Lung (tissue), 11 donors: ENCODE measurements at regions not wholly inside any gene's neighbourhood (a gene's known extent, or its start where the extent isn't known, plus 50 kb on each side); places are given as distances from the start of the nearest gene placed in this dataset.

ENCODE experiments used
- ATAC-seq: fragments of 200-7000 bp; cut with Tn5 transposase; one replicate; pipeline ENCODE4 v1.9.1; 2020; ENCODE audit warnings: moderate number of reproducible peaks; ENCODE audit not compliant: insufficient read depth, low FRiP score
- DNase-seq, 3 donors: peaks; one replicate each; pipeline ENCODE4 v3.0.0-alpha.2; 2013 to 2017
- H3K27ac ChIP-seq, 2 donors: one replicate each; pipeline ENCODE4 v1.5.1; 2013; ENCODE audit warnings: mild to moderate bottlenecking in 2 of 2, moderate library complexity in 2 of 2, control low read depth in 1 of 2, inconsistent platforms in 1 of 2, low read depth in 1 of 2, low read length in 1 of 2
- H3K27me3 ChIP-seq, 3 donors: one replicate each; pipeline ENCODE4 v1.5.1; 2013; ENCODE audit warnings: low read length in 2 of 3; ENCODE audit not compliant: control insufficient read depth in 3 of 3, insufficient read depth in 3 of 3
- H3K36me3 ChIP-seq, 4 donors: one replicate each; pipeline ENCODE4 v1.5.1; 2013; ENCODE audit warnings: low read length in 4 of 4, mild to moderate bottlenecking in 1 of 4, moderate library complexity in 1 of 4; ENCODE audit not compliant: control insufficient read depth in 4 of 4, insufficient read depth in 4 of 4
- H3K4me1 ChIP-seq, 5 donors: one replicate each; pipeline ENCODE4 v1.5.1; 2013; ENCODE audit warnings: low read length in 5 of 5, mild to moderate bottlenecking in 2 of 5, moderate library complexity in 1 of 5; ENCODE audit not compliant: control insufficient read depth in 5 of 5, insufficient read depth in 5 of 5
- H3K4me3 ChIP-seq: one replicate; pipeline ENCODE4 v1.5.1; 2013; ENCODE audit warnings: mild to moderate bottlenecking, control low read depth, moderate library complexity
- H3K9ac ChIP-seq, 2 donors: one replicate each; pipeline ENCODE4 v1.5.1; 2013; ENCODE audit warnings: low read length in 2 of 2, control low read depth in 1 of 2; ENCODE audit not compliant: insufficient read depth in 1 of 2
- H3K9me3 ChIP-seq, 4 donors: one replicate each; pipeline ENCODE4 v1.5.1; 2013; ENCODE audit warnings: low read length in 3 of 4, mild to moderate bottlenecking in 1 of 4, moderate library complexity in 1 of 4; ENCODE audit not compliant: control insufficient read depth in 4 of 4, insufficient read depth in 3 of 4
- CTCF ChIP-seq: IDR thresholded peaks from 2 replicates; pipeline ENCODE4 v1.5.1; 2012; ENCODE audit warnings: mild to moderate bottlenecking; ENCODE audit errors: control extremely low read depth, extremely low read depth
- WGBS, 2 donors: extraction: QIAGEN DNeasy Blood & Tissue Kit; methylation state at CpG; one replicate each; pipeline ENCODE4 v1.1.7; 2013; 5-methylcytosine and 5-hydroxymethylcytosine counted together
- donor health status: control.
- donor health status: control.
- donor health status: Bipolar disorder and iron deficiency.
- donor health status: healthy.
- donor health status: DM: yes; HTN: yes; CAD: no.

GRCh38 chr9:136611606-136612005 is 51.1 kb upstream of the EGFL7 start:
- ATAC-seq (no peak), DNase-seq (no peak)
- H3K27me3 ChIP-seq = no peaks in the 10 kb centered on the region
- H3K4me1 ChIP-seq = peaks cover 0 to 21% (median 4%) of the 10 kb centered on the region in 5 donors
- no peak for TF ChIP-seq CTCF
- no peaks in the 10 kb centered on the region for H3K36me3 ChIP-seq
- H3K9ac ChIP-seq = no peak overlapping the region
- no peak overlapping the region for H3K27ac ChIP-seq
- WGBS, 2 donors = 95% methylated on average over 24 of the region's 24 CpGs
- H3K9me3 ChIP-seq = no peaks in the 10 kb centered on the region
- no peak overlapping the region for H3K4me3 ChIP-seq

DNA sequence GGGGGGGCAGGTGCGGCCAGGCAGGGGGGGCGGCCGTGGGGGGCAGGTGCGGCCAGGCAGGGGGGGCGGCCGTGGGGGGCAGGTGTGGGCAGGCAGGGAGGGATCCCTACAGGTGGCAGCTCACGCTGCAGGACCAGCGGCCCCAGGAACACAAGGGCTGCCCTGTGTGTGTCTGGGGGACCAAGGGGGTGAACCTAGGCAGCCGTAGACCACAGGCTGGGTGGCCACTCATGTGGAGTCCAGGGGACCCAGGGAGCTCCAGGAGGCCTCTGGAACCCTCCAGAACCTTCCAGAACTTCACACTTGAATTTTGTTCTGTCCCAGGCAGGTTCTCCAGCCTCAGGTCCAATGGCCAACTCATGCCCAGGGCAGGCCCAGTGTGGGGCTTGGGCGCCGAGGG is 51.6 kb upstream of the EGFL7 start:
- 89 to 96% methylated on average over 6 to 11 of the region's 11 CpGs for WGBS, 2 donors
- DNase-seq = no peak
- H3K4me1 ChIP-seq = peaks cover 0 to 24% (median 9%) of the 10 kb centered on the region in 5 donors
- TF ChIP-seq CTCF = no peak
- H3K27ac ChIP-seq = no peak overlapping the region
- H3K9me3 ChIP-seq = no peaks in the 10 kb centered on the region
- no peak overlapping the region for H3K9ac ChIP-seq
- no peaks in the 10 kb centered on the region for H3K36me3 ChIP-seq
- H3K27me3 ChIP-seq = no peaks in the 10 kb centered on the region
- ATAC-seq = no peak
- no peak overlapping the region for H3K4me3 ChIP-seq

GRCh38 chr9:136610426-136610825 is 52.3 kb upstream of the EGFL7 start:
- no peak overlapping the region for H3K4me3 ChIP-seq
- WGBS, 2 donors = 83 to 94% methylated on average over 14 of the region's 14 CpGs
- ATAC-seq = no peak
- H3K9me3 ChIP-seq = no peaks in the 10 kb centered on the region
- no peaks in the 10 kb centered on the region for H3K36me3 ChIP-seq
- TF ChIP-seq CTCF = no peak
- H3K9ac ChIP-seq = no peak overlapping the region
- no peak overlapping the region for H3K27ac ChIP-seq
- no peaks in the 10 kb centered on the region for H3K27me3 ChIP-seq
- peaks cover 0 to 24% (median 14%) of the 10 kb centered on the region in 5 donors for H3K4me1 ChIP-seq
- no peak for DNase-seq

DNA sequence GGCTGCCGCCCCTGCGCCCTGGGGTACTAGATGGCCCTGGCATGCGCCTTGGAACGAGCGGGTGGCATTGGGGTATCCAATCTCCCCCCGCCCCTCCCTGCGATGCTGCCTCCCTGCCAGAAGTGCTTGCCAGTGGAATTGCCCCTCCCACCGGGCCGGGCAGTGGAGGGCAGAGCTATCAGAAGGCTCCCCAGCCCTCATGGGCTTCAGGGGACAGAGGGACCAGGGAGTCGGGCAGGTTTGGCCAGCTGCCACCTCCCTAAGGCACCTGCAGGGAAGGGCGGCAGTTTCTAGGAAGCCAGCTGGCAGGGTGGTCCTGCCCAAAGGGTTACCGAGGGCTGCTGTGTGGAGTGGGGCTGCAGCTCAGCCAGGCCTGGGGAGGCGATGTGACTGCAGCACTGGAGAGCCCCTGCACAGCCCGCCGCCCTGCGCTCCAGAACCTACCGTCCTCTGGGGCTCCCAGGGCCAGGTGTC is 52.8 kb upstream of the EGFL7 start:
- no peak overlapping the region for H3K27ac ChIP-seq
- H3K9me3 ChIP-seq = no peaks in the 10 kb centered on the region
- H3K27me3 ChIP-seq = no peaks in the 10 kb centered on the region
- H3K36me3 ChIP-seq = no peaks in the 10 kb centered on the region
- peak in 1 of 3 donors; percentile 39 for DNase-seq
- H3K4me3 ChIP-seq = no peak overlapping the region
- no peak for TF ChIP-seq CTCF
- 80 to 82% methylated on average over 15 to 17 of the region's 17 CpGs for WGBS, 2 donors
- H3K9ac ChIP-seq = no peak overlapping the region
- H3K4me1 ChIP-seq = peaks cover 0 to 28% (median 20%) of the 10 kb centered on the region in 5 donors
- ATAC-seq = no peak
